ENCODE measurements at regions not wholly inside any gene's neighbourhood (a gene's known extent, or its start where the extent isn't known, plus 50 kb on each side); places are given as distances from the start of the nearest gene placed in this dataset.

DNA sequence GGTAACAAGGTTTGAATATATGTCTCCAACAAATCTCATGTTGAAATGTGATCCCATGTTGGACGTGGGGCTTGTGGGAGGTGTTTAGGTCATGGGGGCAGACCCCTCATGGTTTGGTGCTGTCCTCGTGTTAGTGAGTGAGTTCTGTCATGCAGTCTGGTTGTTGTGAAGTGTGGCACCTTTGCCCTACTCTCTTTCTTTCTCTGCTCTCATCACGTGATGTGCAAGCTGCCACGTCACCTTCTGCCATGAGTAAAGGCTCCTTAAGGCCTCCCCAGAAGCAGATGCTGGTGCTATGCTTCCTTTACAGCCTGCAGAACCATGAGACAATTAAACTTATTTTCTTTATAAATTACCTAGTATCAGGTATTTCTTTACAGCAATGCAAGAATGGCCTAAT is 218.3 kb downstream of the NXPE2 start:
- H3F3A ChIP-seq (replicated peaks; ENCODE audit: insufficient read depth), result no peaks in the 10 kb centered on the region
- no peaks in the 10 kb centered on the region for H4K20me1 ChIP-seq (ENCODE audit: insufficient read depth)
- H3K4me1 ChIP-seq (ENCODE audit: control insufficient read depth in 1 of 2, insufficient read depth in 2 of 2, low read depth in 1 of 2, low read length in 1 of 2), result peaks cover 0 to 3% of the 10 kb centered on the region in 2 experiments; a peak in 2 of 4 replicates
- WGBS (ENCODE audit: low lambda C conversion rate), result 13% methylated on average over 4 of the region's 4 CpGs
- H3K4me2 ChIP-seq, result no peak overlapping the region
- H3K9ac ChIP-seq, result no peak overlapping the region
- H3K36me3 ChIP-seq (replicated peaks in 1 of 2; ENCODE audit: control insufficient read depth in 1 of 2, insufficient read depth in 2 of 2, low read length in 1 of 2), result no peaks in the 10 kb centered on the region
- DNase-seq, result no peak
- POLR2A ChIA-PET, result no interaction called here
- TF ChIP-seq, protein P1, sequence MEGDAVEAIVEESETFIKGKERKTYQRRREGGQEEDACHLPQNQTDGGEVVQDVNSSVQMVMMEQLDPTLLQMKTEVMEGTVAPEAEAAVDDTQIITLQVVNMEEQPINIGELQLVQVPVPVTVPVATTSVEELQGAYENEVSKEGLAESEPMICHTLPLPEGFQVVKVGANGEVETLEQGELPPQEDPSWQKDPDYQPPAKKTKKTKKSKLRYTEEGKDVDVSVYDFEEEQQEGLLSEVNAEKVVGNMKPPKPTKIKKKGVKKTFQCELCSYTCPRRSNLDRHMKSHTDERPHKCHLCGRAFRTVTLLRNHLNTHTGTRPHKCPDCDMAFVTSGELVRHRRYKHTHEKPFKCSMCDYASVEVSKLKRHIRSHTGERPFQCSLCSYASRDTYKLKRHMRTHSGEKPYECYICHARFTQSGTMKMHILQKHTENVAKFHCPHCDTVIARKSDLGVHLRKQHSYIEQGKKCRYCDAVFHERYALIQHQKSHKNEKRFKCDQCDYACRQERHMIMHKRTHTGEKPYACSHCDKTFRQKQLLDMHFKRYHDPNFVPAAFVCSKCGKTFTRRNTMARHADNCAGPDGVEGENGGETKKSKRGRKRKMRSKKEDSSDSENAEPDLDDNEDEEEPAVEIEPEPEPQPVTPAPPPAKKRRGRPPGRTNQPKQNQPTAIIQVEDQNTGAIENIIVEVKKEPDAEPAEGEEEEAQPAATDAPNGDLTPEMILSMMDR (IDR thresholded peaks at IDR 0.05), result no peak
- no peak for TF ChIP-seq RCOR1 (IDR thresholded peaks at IDR 0.05; ENCODE audit: low read length)
- TF ChIP-seq, protein P2, sequence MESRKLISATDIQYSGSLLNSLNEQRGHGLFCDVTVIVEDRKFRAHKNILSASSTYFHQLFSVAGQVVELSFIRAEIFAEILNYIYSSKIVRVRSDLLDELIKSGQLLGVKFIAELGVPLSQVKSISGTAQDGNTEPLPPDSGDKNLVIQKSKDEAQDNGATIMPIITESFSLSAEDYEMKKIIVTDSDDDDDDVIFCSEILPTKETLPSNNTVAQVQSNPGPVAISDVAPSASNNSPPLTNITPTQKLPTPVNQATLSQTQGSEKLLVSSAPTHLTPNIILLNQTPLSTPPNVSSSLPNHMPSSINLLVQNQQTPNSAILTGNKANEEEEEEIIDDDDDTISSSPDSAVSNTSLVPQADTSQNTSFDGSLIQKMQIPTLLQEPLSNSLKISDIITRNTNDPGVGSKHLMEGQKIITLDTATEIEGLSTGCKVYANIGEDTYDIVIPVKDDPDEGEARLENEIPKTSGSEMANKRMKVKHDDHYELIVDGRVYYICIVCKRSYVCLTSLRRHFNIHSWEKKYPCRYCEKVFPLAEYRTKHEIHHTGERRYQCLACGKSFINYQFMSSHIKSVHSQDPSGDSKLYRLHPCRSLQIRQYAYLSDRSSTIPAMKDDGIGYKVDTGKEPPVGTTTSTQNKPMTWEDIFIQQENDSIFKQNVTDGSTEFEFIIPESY (IDR thresholded peaks at IDR 0.05; ENCODE audit: borderline replicate concordance, low read depth), result no peak
- no peaks in the 10 kb centered on the region for H3K27me3 ChIP-seq (ENCODE audit: insufficient read depth)
- H2AFZ ChIP-seq (ENCODE audit: low read depth), result no peak overlapping the region
- H3K27ac ChIP-seq (ENCODE audit: low read depth in 2 of 2, low read length in 1 of 2), result no peak overlapping the region
- H3K79me2 ChIP-seq (ENCODE audit: insufficient read depth), result no peaks in the 10 kb centered on the region
- H3K9me3 ChIP-seq, result no peaks in the 10 kb centered on the region
- no peak overlapping the region for H3K4me3 ChIP-seq (ENCODE audit: low read depth in 2 of 2, low read length in 1 of 2)
- CTCF ChIA-PET, result interaction anchor here (1.2 kb wide), 1 partner anchor 97 kb away, joined by 4 read pairs; no protein-coding TSS in a partner anchor
- H3K9me2 ChIP-seq, result no peaks in the 10 kb centered on the region

DNA sequence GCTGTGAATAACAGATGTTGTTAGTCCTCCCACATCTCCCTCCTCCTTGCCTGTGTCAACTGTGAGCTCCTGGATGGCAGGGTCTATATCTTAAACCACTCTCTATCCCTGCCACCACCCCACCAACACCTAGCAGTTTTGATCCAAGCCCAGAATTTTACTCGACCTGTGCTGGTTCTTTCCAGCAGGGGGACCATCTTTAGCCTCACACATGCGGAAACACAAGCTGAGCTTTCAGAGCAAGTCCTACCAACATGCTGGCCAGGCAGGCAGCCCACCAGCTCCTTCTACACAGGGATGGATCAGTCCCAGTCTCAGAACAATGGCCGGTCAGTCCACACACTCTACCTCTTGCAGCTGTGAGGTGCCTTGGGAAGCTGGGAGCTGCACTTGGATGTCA is 231.5 kb downstream of the NXPE2 start:
- CTCF ChIA-PET, result interaction anchor here (1.0 to 1.2 kb wide), 3 partner anchors 17 to 135 kb away, joined by 3 to 4 read pairs (median 3); no protein-coding TSS in a partner anchor
- Histone ChIP-seq H3K9me3 (no peaks in the 10 kb centered on the region), H3K4me3 (ENCODE audit: low read depth in 2 of 2, low read length in 1 of 2) (no peak overlapping the region), H3K4me1 (ENCODE audit: control insufficient read depth in 1 of 2, insufficient read depth in 2 of 2, low read depth in 1 of 2, low read length in 1 of 2) (peaks cover 0 to 6% of the 10 kb centered on the region in 2 experiments; a peak in 1 of 4 replicates), H3F3A (replicated peaks; ENCODE audit: insufficient read depth) (no peaks in the 10 kb centered on the region), H3K9me2 (no peaks in the 10 kb centered on the region), H3K79me2 (ENCODE audit: insufficient read depth) (no peaks in the 10 kb centered on the region), H3K36me3 (replicated peaks in 1 of 2; ENCODE audit: control insufficient read depth in 1 of 2, insufficient read depth in 2 of 2, low read length in 1 of 2) (no peaks in the 10 kb centered on the region), H4K20me1 (ENCODE audit: insufficient read depth) (no peaks in the 10 kb centered on the region), H3K27me3 (ENCODE audit: insufficient read depth) (no peaks in the 10 kb centered on the region), H3K27ac (ENCODE audit: low read depth in 2 of 2, low read length in 1 of 2) (no peak overlapping the region), H3K9ac (no peak overlapping the region), H2AFZ (ENCODE audit: low read depth) (no peak overlapping the region), H3K4me2 (no peak overlapping the region)
- WGBS (ENCODE audit: low lambda C conversion rate), result 47% methylated on average over 3 of the region's 3 CpGs
- TF ChIP-seq RCOR1 (IDR thresholded peaks at IDR 0.05; ENCODE audit: low read length) (no peak), RAD21 (IDR thresholded peaks at IDR 0.05; ENCODE audit: low read length) (0 out of 2 replicates have a peak, but pooled peaks have one; percentile 3)
- POLR2A ChIA-PET, result no interaction called here
- no peak for DNase-seq

DNA sequence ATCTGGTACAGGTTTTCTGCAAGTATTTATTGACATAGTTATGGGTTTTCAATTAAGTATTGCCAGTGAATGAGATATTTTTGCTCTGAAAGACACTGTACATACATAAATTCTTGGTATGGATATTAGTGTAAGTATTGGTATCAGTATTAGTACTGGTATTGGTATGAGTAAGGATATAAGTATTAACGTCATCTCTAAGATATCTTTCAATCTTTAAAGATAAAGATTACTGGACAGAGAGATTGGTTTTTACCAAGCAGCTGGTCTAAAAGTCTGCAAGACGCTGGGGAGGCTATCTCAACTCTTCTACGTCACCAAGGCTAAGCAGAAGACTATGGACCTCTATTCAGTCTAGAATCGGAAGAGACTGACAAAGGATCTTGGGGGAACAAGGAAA is 234.5 kb downstream of the NXPE2 start:
- Histone ChIP-seq H2AFZ (ENCODE audit: low read depth) (no peak overlapping the region), H4K20me1 (ENCODE audit: insufficient read depth) (no peaks in the 10 kb centered on the region), H3K27me3 (ENCODE audit: insufficient read depth) (no peaks in the 10 kb centered on the region), H3K4me3 (ENCODE audit: low read depth in 2 of 2, low read length in 1 of 2) (no peak overlapping the region), H3K9me2 (no peaks in the 10 kb centered on the region), H3K4me2 (no peak overlapping the region), H3K79me2 (ENCODE audit: insufficient read depth) (no peaks in the 10 kb centered on the region), H3K4me1 (ENCODE audit: control insufficient read depth in 1 of 2, insufficient read depth in 2 of 2, low read depth in 1 of 2, low read length in 1 of 2) (peaks cover 0 to 18% of the 10 kb centered on the region in 2 experiments; a peak in 2 of 4 replicates), H3K36me3 (replicated peaks in 1 of 2; ENCODE audit: control insufficient read depth in 1 of 2, insufficient read depth in 2 of 2, low read length in 1 of 2) (no peaks in the 10 kb centered on the region), H3K27ac (ENCODE audit: low read depth in 2 of 2, low read length in 1 of 2) (no peak overlapping the region), H3K9ac (no peak overlapping the region), H3K9me3 (no peaks in the 10 kb centered on the region), H3F3A (replicated peaks; ENCODE audit: insufficient read depth) (no peaks in the 10 kb centered on the region)
- DNase-seq, result no peak
- TF ChIP-seq TAF1 (IDR thresholded peaks at IDR 0.05; ENCODE audit: borderline replicate concordance, low read depth, low read length), result no peak
- 12% methylated on average over 4 of the region's 4 CpGs for WGBS (ENCODE audit: low lambda C conversion rate)
- ChIA-PET POLR2A (no interaction called here), CTCF (interaction anchor here (1.1 kb wide), 1 partner anchor 20 kb away, joined by 3 read pairs; no protein-coding TSS in a partner anchor)
